GM21515 (cell line): ENCODE measurements at regions not wholly inside any gene's neighbourhood (a gene's known extent, or its start where the extent isn't known, plus 50 kb on each side); places are given as distances from the start of the nearest gene placed in this dataset.
A peak's percentile ranks its signal among the peaks of the same experiment; 100 is the strongest.
"Not testable (repeated sequence)": the region's sequence is repeated elsewhere in the genome, so short reads cannot be mapped to it uniquely, and the experiment has no call there.

Experiments
- ATAC-seq: cut with Tn5 transposase; IDR thresholded peaks from one replicate; pipeline ENCODE4 v1.9.1; 2021; ENCODE audit not compliant: unreplicated experiment

DNA sequence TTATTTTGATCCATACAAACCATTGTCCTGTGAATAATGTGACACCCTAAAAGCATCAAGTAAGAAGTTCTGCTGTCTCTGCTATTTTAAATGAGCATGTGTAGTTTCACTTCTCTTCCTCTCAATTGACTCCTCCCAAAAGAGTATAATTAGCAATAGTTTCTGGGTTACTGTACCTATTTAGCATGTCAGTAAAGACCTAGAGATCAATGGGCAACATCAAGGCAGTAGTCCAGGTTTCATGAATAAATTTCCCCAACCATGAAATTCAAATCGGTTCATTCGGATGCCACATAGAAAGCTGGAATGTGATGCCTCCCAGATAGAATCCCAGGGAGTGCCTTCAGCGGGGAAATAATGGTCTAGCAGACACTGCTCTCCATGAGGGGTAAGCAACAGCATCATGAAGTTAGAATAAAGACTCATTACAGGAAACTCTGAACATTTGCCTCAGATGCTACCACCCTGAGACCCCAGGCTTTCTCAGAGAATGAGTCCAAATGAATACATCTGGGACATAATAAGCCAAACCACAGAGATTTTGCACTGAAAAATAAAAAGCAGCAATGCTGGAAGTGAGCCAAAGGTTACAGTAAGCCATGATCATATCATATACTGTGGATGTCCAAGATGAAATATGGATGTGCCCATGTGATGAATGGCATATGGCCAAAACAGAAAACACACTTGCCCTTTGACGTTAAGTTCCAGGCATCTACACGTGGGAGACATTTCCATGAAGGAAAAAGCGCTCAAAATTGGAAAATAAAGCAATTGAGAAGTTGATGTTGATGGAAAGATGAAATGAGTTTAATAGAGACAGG, 1107.0 kb upstream of the SEMA6A start:
- peak; percentile 66 for ATAC-seq

DNA sequence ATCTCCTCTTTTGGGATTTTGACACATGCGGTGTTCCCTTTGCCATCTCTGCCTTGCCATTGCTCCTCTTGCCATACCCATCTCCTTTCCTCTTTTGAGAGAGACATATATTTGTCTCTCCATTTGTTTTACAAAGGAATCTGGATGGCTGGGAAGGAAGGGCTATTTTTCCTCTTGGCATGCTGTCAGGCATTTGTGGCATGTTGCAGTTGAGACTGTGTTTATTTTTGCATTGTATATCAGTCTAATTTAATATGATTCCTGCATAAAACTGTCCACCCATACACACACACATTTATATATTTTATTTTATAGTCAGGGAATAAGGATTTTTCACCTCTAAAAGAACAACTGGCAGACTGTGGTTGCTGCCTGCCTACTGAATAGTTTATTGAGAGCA, 1105.8 kb upstream of the SEMA6A start:
- ATAC-seq, result no peak

DNA sequence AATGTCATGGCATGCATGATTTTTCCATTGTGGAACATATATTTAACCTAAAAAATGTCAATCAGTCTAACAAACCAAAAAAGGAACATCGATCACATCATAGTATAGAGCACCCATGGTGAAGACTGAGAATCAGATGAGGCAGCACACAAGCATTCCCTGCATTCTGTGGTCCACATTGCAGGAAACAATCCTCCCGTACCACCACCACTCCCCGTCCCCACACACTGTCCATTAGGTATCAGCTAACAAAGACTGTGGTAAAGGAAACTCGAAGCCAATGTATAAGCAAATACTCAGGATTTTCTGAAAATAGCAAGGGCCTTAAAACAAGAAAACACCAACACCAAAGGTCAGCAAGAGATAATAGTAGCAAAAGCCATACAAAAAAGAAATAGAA, 1104.4 kb upstream of the SEMA6A start:
- ATAC-seq, result no peak

DNA sequence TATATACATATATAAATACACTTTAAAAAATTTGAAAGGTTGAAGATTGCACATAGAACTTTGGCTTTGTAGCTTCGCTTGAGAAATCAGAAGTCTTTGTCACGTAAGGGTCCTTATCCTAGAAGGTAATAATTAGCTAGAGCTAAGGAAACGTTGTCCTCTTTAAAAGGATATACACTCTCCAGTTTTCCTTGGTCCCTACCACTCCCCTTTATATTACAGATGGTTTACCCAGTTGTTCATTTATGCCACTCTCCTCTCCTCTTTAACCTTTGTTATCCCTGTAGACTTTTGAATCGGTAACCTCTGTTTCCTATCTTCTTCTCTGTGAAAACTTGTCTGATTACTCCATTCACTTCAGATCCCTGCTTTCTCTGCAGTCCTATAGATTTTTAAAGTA, 1101.0 kb upstream of the SEMA6A start:
- no peak for ATAC-seq

DNA sequence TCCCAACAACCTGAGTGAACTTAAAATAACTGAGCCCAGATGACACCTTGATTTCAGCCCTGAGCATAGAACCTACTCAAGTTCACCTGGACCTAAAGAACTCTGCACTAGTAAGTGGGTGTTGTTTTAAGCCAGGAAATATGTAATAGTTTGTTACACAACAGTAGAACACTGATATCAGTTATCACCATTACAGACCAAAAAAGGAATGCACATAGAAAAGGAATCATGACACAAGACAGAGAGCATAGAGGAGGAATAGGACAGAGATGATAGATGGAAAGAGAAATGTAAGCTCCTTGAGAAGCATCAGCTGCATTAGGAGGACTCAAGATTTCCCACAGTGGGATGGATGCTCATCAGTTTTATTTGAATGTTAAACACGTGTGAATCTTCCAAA, 1096.9 kb upstream of the SEMA6A start:
- no peak for ATAC-seq

DNA sequence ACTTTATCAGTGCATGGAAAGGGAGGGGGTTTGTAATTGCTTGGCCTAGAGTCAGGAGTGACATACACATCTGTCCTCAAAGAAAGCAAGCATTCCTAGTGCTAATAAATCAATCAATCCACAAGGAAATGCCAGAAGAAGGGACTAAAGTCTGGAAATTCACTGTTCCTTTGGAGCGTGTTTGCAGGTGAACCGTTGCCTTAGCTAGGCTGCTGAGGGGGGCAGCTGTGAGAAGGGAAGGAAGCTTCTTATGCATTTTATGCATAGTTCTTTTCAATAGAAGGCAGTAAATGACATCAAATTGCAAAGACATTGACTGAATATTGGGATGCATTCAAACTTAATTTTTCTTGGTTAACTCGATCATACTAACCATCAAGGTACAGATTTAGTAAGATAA, 1092.5 kb upstream of the SEMA6A start:
- ATAC-seq, result no peak

DNA sequence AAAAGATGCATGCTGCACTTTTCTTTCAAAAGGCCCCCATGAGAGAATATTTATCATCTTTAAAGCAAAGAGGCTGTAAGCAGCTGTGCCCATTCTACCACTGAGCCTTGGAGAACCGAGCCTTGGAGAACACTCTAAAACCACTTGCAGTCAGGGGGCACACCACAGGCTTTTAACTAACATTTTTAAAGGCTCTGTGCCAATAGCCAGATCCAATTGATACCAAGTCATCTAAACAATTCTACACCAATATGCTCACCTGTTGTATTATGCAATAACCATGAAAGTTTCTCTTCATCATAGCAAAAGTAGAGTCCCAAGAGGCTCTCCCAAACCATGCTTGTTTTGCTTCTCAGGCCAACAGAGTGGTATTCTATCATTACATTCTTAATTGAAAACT, 1090.5 kb upstream of the SEMA6A start:
- no peak for ATAC-seq

DNA sequence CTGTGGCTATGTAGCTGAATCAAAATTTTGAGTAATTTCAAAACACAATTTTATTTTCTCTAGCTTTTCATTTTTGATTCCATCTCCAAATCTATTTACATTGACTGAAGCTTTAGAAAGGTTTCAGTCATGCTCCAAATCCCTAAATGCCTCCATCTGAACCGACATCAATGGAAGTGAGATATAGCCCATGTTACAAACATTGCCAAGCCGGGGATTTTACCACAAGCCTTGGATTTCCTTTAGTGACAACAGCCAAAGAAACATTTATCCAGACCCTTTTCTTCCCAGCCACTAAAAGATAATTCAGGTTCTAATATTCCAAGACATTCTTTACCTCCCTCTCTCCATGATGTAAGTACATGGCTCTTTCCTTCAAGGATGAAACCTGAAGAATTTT, 1087.7 kb upstream of the SEMA6A start:
- no peak for ATAC-seq

DNA sequence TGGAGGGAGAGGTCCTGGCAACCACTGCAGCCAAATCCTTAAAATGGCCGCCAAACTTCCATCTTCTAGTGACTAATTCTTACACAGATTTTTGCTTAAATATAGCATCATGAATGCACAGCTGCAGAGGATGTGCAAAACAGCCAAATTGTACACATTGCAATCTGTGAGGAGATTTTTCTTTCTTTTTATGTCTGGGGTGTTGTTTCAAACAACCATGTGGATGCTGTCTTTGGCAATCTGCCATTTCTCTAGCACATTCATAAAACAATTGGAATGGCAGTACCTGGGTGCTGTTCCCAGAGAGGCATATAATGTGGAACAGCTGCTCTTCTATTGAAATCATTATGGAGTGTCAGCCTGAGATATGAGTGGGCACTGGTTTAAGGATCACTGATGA, 1082.9 kb upstream of the SEMA6A start:
- ATAC-seq, result no peak

DNA sequence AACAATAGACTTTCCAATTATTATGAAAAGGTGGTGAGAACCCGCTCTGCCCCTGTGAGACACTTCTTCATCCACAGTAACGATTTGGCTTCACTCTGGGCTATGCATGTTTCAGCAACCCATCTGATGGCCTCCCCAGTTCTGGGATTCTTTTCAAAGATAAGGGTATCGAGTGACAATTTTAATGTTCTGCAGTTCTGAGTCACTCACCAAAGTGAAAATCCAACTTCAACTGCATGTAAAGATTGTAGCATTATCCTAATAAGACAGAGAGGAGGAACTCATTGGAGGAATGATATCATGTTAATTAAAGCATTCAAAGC, 1078.3 kb upstream of the SEMA6A start:
- ATAC-seq, result no peak

DNA sequence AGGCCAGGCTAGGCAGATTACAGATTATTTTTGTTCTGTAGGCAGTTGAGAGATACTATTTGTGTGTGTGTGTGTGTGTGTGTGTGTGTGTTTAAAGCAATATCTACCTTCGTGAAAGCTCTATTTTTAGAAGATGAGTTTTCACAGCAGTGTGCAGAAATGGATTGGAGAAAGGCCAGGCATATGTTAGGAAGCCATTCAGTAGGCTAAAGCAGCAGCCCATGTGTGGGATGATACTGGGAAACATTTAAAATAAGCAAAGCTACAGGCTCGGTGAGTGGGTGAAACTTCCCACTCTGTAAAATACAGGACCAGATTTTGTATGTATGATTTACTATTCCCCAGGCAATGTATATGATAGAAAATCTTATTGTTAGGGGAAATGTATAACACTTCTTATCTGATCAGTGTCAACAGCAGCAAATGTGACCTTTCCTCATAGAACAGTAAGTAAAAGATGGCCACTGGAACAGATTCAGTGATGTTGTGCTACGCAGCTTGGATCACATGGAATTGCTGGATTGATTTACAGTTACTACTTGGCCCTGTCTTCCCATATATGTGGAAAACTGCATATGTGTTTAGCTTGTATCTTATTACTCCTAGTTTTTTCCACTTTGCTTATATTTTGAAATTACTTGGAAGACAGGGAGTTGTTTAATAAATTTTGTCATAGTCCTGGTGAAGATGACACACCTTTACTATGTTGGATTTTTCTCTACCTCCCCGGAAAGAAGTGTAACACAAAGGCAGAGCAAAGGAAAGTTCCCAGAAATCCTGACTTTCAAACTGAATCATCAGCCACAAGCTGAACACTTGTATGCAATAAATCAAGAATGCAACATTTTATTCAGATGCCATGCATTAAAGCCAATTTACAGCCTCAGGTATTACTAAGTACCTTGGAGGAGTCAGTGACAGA, 1077.7 kb upstream of the SEMA6A start:
- ATAC-seq, result no peak

DNA sequence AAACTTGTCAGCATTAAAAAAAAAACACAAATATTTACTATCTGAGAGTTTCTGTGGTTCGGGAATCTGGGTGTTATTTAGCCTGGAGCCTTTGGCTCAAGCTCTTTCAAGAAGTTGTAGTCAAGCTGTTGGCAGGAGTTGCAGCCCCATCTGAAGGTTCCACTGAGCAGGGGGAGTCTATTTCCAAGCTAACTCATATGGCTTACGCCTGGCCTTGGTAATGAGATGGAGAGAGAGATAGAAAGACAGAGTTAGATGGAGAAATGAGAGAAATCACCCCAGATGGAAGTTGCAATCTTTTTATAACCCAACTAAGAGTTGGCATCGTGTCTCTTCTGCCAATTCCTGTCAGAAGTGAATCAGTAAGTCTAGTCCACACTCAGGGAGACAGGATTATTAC, 1075.2 kb upstream of the SEMA6A start:
- ATAC-seq, result no peak

DNA sequence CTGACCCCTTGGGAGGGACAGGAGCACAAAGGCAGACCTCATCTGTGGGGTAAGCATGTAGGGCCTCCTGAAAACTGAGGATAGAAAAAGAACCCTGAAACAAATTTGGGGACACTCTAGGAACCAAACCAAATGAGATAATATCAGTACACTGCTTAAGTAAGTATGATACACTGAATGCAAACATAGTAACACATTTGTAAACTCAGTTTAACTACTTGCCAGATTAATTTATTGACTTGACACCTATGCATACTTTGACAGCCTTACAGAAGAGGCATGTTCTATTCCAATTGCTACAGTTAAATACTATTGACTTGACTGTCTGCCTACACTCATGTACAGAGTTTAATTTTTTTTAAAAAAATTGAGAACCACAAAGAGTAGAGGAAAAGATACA, 1070.8 kb upstream of the SEMA6A start:
- ATAC-seq, result no peak

DNA sequence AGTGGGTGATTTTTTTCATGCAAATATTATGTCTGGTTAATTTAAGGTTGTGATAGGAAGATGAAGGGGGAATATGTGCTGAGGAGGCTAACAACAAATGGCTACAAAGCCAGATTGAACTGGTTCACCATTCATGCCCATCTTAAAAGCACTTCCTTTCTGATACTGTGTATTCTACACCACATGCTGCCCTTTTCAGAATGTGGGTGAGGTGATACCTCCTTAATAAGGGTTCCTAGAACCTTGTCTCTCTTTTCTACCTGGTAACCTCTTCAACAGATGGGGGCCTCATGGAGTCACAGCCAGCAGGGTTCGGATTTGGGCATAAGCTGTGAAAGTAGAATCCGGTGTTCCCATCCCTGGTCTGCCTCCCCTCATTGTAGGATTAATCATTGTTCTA, 1064.0 kb upstream of the SEMA6A start:
- ATAC-seq, result no peak

DNA sequence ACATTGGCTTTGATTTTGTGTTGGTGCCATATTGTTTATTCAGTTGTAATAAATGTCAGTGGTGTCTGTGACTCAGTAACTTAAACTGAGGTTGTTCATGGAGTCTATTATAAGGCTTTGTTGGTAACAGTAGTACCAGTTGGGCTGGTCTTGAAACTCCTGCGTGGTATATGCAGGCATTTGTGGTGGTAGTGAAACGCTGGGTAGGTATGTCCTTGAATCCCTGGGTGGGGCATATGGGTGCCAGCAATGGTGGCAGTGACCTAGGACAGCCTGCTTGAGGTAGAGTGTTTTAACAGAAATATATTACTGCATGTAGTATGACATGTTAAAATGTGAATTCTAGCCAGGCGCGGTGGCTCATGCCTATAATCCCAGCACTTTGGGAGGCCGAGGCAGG, 1058.5 kb upstream of the SEMA6A start:
- no peak for ATAC-seq

DNA sequence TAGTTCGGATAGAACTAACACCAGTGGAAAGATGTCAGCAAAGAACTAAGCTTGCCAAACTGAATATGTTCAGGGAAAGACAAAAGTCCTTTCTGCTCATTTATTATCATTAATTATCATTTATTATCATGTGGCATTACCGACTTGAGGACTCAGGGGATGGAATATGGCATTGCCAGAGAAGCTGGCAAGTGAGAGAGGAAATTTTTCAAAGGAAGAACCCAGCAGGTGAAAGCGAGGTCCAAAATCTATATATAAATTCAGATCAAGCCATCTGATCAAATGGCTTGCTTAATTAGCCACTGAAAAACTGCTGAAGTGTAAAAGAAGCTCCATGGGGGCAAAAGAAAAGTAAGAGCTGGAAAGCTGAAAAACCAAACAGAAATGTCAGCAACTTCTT, 1049.6 kb upstream of the SEMA6A start:
- no peak for ATAC-seq

DNA sequence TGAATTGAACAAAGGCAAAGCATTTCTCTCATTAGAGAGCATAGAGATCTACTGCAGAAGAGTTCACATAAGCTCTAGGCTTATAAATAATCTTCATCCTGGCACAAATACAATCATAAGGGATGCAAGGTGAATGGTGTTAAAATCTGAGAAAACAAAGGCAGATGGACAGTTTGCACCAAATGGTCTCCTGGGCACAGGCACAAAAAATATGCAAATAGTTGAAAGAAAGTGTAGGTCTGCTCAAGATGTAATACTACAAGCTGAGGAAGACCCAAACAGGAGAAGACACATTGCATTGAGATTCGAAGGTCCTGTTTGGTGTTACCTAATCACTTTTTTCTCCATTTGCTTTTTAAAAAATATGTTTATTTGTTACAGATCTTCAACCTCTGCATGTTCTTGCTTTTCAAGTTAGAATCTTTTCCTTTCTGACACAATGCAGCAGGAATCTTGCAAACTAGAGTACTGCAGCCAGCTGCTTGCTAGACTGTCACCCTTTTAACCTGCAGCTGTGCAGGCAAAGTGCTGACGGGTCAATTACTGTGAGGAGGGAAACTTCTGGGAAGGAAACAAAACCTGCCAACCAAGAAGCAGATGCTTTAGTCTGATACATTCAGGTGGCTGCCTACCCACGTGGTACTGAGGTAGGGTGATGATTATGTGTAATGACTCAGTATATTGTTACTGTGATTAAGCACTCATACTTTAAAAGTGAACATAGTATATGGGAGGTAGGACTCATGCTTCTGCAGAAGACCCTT, 1048.6 kb upstream of the SEMA6A start:
- ATAC-seq, result no peak

DNA sequence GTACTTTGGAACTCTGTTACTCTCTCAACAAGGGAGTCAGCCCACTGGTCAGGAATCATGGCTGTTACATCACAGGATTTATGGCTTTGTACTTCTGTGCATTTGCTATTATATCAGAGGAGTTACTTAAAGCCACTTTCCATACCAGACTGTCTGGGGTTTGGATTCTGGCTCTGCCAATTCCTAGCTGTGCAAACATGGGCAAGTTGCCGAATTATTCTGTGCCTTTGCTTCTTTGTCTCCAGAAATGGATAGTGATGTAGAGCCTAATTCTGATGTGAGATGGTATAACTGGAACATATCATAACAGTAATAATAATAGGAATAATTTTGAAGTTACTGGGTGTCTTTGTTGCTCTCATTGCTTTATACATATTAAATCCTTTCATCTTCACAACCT, 1047.3 kb upstream of the SEMA6A start:
- no peak for ATAC-seq

DNA sequence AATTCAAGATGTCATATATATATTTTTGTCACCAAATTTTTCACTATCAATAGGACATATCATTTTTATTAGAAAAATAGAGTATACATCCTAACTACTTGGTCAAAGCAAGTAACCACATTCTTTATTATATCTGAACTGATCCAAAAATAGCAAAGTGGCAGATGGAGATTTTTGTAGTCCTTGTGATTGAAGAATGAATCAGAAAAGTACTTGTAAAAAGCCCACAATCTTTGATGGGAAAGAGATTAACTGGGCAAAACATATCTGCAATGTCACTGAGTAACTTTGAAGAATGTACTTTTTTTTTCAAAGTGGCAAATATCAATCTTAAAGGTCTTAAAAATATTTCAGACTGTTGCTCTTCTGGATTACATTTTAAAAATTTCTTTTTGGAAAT, 1040.6 kb upstream of the SEMA6A start:
- ATAC-seq, result no peak

DNA sequence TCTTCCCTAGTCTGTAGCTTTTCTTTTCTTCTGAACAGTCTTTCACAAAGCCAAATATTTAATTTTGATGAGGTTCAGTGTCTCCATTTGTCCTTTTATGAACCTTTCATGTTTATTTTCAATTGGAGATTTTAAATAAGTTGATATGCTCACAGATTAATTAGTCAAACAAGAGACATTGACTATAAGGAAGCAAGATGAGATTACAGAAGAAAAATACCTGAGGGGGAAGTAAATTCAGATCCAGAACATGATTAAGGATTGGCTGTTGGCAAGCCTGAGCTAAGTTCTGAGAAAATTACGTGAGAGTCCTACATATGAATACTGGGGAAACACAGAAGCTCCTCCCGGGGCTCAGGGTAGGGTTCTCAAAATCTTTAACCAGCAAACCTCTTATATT, 1039.8 kb upstream of the SEMA6A start:
- no peak for ATAC-seq

DNA sequence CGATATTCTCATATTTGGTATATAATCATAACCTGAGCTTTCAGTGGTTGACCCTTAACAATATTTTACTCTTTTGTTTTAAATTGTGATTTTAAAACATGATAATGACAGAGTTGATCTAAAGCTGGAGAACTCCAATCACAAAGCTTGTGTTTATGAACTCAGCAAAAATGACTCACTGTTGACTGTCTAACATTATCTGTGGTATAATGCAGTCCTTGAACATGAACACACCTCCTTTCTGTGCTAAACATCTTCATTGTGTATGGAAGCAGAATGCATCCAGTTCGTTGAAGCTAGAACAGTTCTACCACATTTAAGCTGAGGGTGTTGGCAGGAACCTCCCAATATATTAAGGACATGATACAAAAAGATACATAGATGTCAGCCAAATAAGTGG, 1030.2 kb upstream of the SEMA6A start:
- no peak for ATAC-seq

DNA sequence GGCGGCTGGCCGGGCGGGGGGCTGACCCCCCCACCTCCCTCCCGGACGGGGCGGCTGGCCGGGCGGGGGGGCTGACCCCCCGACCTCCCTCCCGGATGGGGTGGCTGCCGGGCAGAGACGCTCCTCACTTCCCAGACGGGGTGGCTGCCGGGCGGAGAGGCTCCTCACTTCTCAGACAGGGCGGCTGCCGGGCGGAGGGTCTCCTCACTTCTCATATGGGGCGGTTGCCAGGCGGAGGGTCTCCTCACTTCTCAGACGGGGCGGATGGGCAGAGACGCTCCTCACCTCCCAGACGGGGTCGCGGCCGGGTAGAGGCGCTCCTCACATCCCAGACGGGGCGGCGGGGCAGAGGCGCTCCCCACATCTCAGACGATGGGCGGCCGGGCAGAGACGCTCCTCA, 1025.2 kb upstream of the SEMA6A start:
- not testable (repeated sequence) for ATAC-seq
